ENCODE measurements at regions not wholly inside any gene's neighbourhood (a gene's known extent, or its start where the extent isn't known, plus 50 kb on each side); places are given as distances from the start of the nearest gene placed in this dataset.

DNA sequence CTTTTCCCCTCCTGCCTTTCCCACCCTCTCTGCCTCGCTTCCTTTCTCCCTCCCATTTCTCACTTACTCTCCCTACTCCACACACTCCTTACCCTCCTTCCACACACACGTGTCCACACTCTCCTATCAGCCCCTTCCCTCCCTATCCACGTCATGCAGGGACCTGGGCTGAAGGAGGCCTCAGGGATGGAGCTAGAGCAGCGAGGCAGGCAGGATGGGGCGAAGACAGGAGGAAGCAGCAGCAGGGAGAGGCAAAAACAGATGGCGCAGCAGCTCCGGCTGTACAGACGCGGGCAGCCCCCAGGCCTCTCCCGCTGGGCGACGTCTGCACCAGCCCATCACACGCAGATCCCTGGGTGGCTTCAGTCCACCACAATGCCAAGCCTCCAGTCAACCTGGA is 97.9 kb downstream of the SPATA19 start:
- Histone ChIP-seq H3K36me3 (ENCODE audit: control insufficient read depth in 2 of 2, insufficient read depth in 2 of 2, low read length in 1 of 2) (no peaks in the 10 kb centered on the region), H3K27ac (ENCODE audit: low read depth in 2 of 2, low read length in 1 of 2) (no peak overlapping the region), H3K27me3 (ENCODE audit: control insufficient read depth in 1 of 2, insufficient read depth in 2 of 2, low read length in 2 of 2) (no peaks in the 10 kb centered on the region), H3K9me3 (ENCODE audit: control insufficient read depth in 2 of 2, insufficient read depth in 1 of 2, low read depth in 1 of 2, low read length in 1 of 2) (peaks cover 0 to 4% of the 10 kb centered on the region in 2 donors), H3K4me1 (ENCODE audit: control insufficient read depth in 2 of 2, insufficient read depth in 2 of 2, low read length in 1 of 2) (no peaks in the 10 kb centered on the region), H3K4me3 (ENCODE audit: low read depth in 1 of 2, low read length in 2 of 2) (no peak overlapping the region)
- WGBS, 2 donors: 80 to 82% methylated on average over 13 of the region's 13 CpGs

DNA sequence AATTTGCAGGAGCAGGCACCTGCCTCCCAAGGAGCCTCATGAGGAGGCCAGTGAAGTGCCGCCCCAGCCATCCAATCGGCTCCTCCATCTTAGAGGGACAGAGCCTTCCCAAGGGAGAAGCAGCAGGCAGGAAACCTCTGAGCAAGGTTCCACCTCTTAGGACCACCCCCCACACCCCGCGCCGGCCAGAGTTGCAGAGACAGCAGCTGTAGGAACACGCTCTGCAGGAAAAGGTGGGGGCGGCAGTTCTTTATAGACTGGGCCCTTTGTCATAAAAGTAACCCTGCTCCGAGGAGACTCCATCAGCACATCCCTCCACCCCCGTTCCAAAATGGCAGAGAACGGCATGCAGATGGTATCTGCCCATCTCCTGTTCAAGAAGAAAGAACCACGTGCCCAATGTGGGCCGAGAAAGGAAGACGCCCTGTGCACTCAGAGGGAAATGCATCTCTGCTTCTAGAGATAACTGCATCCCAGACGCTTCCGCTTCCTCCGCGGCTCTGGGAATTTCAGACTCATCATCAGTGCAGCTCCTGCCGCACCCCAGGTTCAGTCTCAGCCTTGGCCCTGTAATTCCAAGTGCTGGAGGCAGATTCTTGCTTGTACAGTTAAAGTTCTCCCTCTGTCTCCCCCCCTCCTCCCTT is 98.5 kb downstream of the SPATA19 start:
- no peak overlapping the region for H3K4me3 ChIP-seq (ENCODE audit: low read depth in 1 of 2, low read length in 2 of 2)
- H3K36me3 ChIP-seq (ENCODE audit: control insufficient read depth in 2 of 2, insufficient read depth in 2 of 2, low read length in 1 of 2): no peaks in the 10 kb centered on the region
- 72 to 75% methylated on average over 18 of the region's 18 CpGs for WGBS, 2 donors
- no peaks in the 10 kb centered on the region for H3K27me3 ChIP-seq (ENCODE audit: control insufficient read depth in 1 of 2, insufficient read depth in 2 of 2, low read length in 2 of 2)
- no peaks in the 10 kb centered on the region for H3K4me1 ChIP-seq (ENCODE audit: control insufficient read depth in 2 of 2, insufficient read depth in 2 of 2, low read length in 1 of 2)
- H3K9me3 ChIP-seq (ENCODE audit: control insufficient read depth in 2 of 2, insufficient read depth in 1 of 2, low read depth in 1 of 2, low read length in 1 of 2): peaks cover 0 to 4% of the 10 kb centered on the region in 2 donors
- no peak overlapping the region for H3K27ac ChIP-seq (ENCODE audit: low read depth in 2 of 2, low read length in 1 of 2)

DNA sequence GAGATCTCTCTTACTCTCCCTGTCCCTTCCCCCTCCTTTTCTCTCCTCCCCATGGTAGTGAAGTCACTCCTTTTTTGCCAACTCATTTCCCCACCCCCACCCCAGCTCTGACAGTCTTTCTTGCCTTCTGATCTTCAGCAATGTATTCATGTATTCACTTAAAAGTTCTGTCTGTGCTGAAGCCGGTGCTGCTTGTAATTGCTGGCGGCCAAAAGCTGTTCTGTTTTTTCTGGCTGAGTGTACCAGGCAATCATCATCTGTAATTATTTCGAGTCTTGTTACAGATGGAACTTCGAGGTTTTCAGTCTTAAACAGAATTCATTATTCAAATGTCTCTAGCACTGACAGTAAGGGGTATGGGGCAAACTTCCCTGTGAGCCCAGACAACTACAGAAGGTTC is 99.5 kb downstream of the SPATA19 start:
- Histone ChIP-seq H3K4me1 (ENCODE audit: control insufficient read depth in 2 of 2, insufficient read depth in 2 of 2, low read length in 1 of 2) (no peaks in the 10 kb centered on the region), H3K27me3 (ENCODE audit: control insufficient read depth in 1 of 2, insufficient read depth in 2 of 2, low read length in 2 of 2) (no peaks in the 10 kb centered on the region), H3K4me3 (ENCODE audit: low read depth in 1 of 2, low read length in 2 of 2) (no peak overlapping the region), H3K36me3 (ENCODE audit: control insufficient read depth in 2 of 2, insufficient read depth in 2 of 2, low read length in 1 of 2) (no peaks in the 10 kb centered on the region), H3K9me3 (ENCODE audit: control insufficient read depth in 2 of 2, insufficient read depth in 1 of 2, low read depth in 1 of 2, low read length in 1 of 2) (peaks cover 0 to 4% of the 10 kb centered on the region in 2 donors), H3K27ac (ENCODE audit: low read depth in 2 of 2, low read length in 1 of 2) (no peak overlapping the region)
- 55 to 63% methylated on average over 4 of the region's 4 CpGs for WGBS, 2 donors

- H3K4me1 ChIP-seq (ENCODE audit: control insufficient read depth in 2 of 2, insufficient read depth in 2 of 2, low read length in 1 of 2): no peaks in the 10 kb centered on the region
- H3K27ac ChIP-seq (ENCODE audit: low read depth in 2 of 2, low read length in 1 of 2): no peak overlapping the region
- no peaks in the 10 kb centered on the region for H3K27me3 ChIP-seq (ENCODE audit: control insufficient read depth in 1 of 2, insufficient read depth in 2 of 2, low read length in 2 of 2)
- H3K36me3 ChIP-seq (ENCODE audit: control insufficient read depth in 2 of 2, insufficient read depth in 2 of 2, low read length in 1 of 2): no peaks in the 10 kb centered on the region
- no peak overlapping the region for H3K4me3 ChIP-seq (ENCODE audit: low read depth in 1 of 2, low read length in 2 of 2)
- WGBS, 2 donors: 71 to 83% methylated on average over 3 of the region's 3 CpGs
- peaks cover 0 to 3% of the 10 kb centered on the region in 2 donors for H3K9me3 ChIP-seq (ENCODE audit: control insufficient read depth in 2 of 2, insufficient read depth in 1 of 2, low read depth in 1 of 2, low read length in 1 of 2)
Measured at GRCh38 chr11:133742353-133742752, 103.0 kb downstream of the SPATA19 start.

DNA sequence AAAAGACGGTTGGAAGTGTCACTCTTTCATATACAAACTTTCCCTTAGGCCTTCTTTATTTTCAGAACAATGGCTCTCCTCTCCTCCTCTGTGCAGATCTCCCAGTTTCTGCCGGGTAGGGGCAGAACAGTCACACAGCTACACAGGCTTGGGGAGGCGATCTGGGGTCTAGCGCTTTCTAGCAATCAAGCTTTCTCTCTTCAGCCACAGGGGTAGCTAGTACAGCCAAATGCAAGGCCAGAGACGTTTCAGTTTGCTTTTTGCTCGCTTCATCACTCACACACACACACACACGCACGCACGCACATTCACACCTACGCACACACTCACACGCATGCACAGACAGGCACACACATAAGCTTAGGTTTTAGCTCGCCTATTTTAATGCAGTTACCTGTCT is 104.3 kb downstream of the SPATA19 start:
- no peak overlapping the region for H3K27ac ChIP-seq (ENCODE audit: low read depth in 2 of 2, low read length in 1 of 2)
- H3K9me3 ChIP-seq (ENCODE audit: control insufficient read depth in 2 of 2, insufficient read depth in 1 of 2, low read depth in 1 of 2, low read length in 1 of 2): peaks cover 0 to 3% of the 10 kb centered on the region in 2 donors
- no peaks in the 10 kb centered on the region for H3K4me1 ChIP-seq (ENCODE audit: control insufficient read depth in 2 of 2, insufficient read depth in 2 of 2, low read length in 1 of 2)
- H3K4me3 ChIP-seq (ENCODE audit: low read depth in 1 of 2, low read length in 2 of 2): no peak overlapping the region
- no peaks in the 10 kb centered on the region for H3K27me3 ChIP-seq (ENCODE audit: control insufficient read depth in 1 of 2, insufficient read depth in 2 of 2, low read length in 2 of 2)
- 58 to 61% methylated on average over 12 of the region's 12 CpGs for whole genome bisulfite sequencing, 2 donors
- no peaks in the 10 kb centered on the region for H3K36me3 ChIP-seq (ENCODE audit: control insufficient read depth in 2 of 2, insufficient read depth in 2 of 2, low read length in 1 of 2)

DNA sequence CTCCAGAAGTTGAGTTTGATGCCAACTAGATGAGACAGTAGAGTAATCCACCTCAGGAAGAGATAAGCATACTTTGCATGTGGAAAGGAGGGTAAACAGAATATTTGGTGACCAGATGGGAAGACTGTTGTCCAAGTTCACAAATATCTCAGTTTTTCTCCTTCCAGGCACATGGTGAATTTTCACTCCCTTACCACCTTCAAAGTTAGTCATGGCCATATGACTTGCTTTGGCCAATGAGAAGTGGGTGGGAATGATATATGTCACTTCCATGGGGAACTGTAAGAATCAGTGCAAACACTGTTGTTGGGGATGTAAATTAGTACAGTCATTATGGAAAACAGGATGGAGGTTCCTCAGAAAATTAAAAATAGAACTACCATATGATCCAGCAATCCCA is 105.8 kb downstream of the SPATA19 start:
- Histone ChIP-seq H3K4me1 (ENCODE audit: control insufficient read depth in 2 of 2, insufficient read depth in 2 of 2, low read length in 1 of 2) (no peaks in the 10 kb centered on the region), H3K4me3 (ENCODE audit: low read depth in 1 of 2, low read length in 2 of 2) (no peak overlapping the region), H3K27me3 (ENCODE audit: control insufficient read depth in 1 of 2, insufficient read depth in 2 of 2, low read length in 2 of 2) (no peaks in the 10 kb centered on the region), H3K27ac (ENCODE audit: low read depth in 2 of 2, low read length in 1 of 2) (no peak overlapping the region), H3K9me3 (ENCODE audit: control insufficient read depth in 2 of 2, insufficient read depth in 1 of 2, low read depth in 1 of 2, low read length in 1 of 2) (peaks cover 0 to 3% of the 10 kb centered on the region in 2 donors), H3K36me3 (ENCODE audit: control insufficient read depth in 2 of 2, insufficient read depth in 2 of 2, low read length in 1 of 2) (no peaks in the 10 kb centered on the region)

DNA sequence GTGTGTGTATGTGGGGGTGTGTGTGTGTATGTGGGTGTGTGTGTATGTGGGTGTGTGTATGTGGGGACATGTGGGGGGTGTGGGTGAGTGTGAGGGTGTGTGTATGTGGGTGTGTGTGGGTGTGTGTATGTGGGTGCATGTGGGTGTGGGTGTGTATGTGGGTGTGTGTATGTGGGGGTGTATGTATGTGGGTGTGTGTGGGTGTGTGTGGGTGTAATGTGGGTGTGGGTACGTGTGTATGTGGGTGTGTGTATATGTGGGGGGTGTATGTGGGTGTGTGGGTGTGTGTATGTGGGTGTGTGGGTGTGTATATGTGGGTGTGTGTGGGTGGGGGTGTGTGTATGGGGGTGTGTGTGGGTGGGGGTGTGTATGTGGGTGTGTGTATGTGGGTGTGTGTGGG is 106.7 kb downstream of the SPATA19 start:
- H3K4me1 ChIP-seq (ENCODE audit: control insufficient read depth in 2 of 2, insufficient read depth in 2 of 2, low read length in 1 of 2): no peaks in the 10 kb centered on the region
- no peak overlapping the region for H3K27ac ChIP-seq (ENCODE audit: low read depth in 2 of 2, low read length in 1 of 2)
- H3K4me3 ChIP-seq (ENCODE audit: low read depth in 1 of 2, low read length in 2 of 2): no peak overlapping the region
- H3K9me3 ChIP-seq (ENCODE audit: control insufficient read depth in 2 of 2, insufficient read depth in 1 of 2, low read depth in 1 of 2, low read length in 1 of 2): peaks cover 0 to 3% of the 10 kb centered on the region in 2 donors
- H3K36me3 ChIP-seq (ENCODE audit: control insufficient read depth in 2 of 2, insufficient read depth in 2 of 2, low read length in 1 of 2): no peaks in the 10 kb centered on the region
- no peaks in the 10 kb centered on the region for H3K27me3 ChIP-seq (ENCODE audit: control insufficient read depth in 1 of 2, insufficient read depth in 2 of 2, low read length in 2 of 2)
- WGBS, 2 donors: 71 to 83% methylated on average over 1 of the region's 1 CpG

DNA sequence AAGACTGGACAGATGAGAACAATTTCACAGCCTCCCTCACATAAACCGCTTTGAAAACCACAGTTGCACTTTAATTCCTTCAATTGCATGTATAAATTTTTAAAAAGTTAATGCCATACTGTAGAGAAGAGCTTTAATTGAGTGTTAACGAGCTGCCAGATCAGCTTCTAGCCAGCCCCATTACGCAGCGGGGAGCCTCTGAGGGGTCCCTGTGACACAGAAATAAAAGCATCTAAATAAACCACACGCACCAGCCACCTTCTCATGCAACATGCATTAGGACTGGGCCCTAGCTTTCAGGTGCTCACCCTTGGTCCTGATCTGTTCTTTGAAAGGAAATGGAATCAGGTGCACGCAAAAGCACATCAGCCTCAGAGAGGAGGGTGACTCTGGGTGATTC is 111.7 kb downstream of the SPATA19 start:
- Histone ChIP-seq H3K27me3 (ENCODE audit: control insufficient read depth in 1 of 2, insufficient read depth in 2 of 2, low read length in 2 of 2) (no peaks in the 10 kb centered on the region), H3K36me3 (ENCODE audit: control insufficient read depth in 2 of 2, insufficient read depth in 2 of 2, low read length in 1 of 2) (no peaks in the 10 kb centered on the region), H3K4me3 (ENCODE audit: low read depth in 1 of 2, low read length in 2 of 2) (no peak overlapping the region), H3K9me3 (ENCODE audit: control insufficient read depth in 2 of 2, insufficient read depth in 1 of 2, low read depth in 1 of 2, low read length in 1 of 2) (peaks cover 0 to 4% of the 10 kb centered on the region in 2 donors), H3K4me1 (ENCODE audit: control insufficient read depth in 2 of 2, insufficient read depth in 2 of 2, low read length in 1 of 2) (no peaks in the 10 kb centered on the region), H3K27ac (ENCODE audit: low read depth in 2 of 2, low read length in 1 of 2) (no peak overlapping the region)
- WGBS, 2 donors: 78 to 82% methylated on average over 6 of the region's 6 CpGs

DNA sequence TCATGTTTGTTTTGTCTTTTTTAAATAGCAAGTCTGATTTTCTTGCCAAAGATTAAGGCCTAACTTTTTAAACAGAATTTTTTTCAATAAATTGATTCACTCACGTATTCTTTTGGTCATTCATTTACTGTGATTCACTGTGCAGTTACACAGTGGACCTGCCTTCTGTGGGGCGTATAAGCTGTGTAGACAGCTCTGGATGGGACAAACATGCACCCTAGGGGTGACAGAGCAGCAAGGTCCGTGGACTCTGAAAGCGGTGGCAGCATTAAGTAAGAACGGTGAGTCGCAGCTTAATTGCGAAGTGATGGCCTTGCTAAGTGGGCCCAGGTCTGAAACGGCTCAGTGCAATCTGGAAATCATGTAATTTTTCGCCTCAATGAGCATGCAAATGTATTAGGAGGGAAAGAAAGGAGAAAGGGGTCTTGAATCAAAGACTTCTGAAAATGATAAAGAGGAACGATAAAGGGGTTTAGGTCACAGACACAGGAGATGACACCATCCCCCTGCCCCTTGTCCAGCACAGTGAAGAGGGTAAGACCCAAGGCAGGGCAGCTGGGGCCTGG is 113.1 kb downstream of the SPATA19 start:
- 76 to 85% methylated on average over 10 of the region's 10 CpGs for WGBS, 2 donors
- Histone ChIP-seq H3K36me3 (ENCODE audit: control insufficient read depth in 2 of 2, insufficient read depth in 2 of 2, low read length in 1 of 2) (no peaks in the 10 kb centered on the region), H3K27me3 (ENCODE audit: control insufficient read depth in 1 of 2, insufficient read depth in 2 of 2, low read length in 2 of 2) (no peaks in the 10 kb centered on the region), H3K9me3 (ENCODE audit: control insufficient read depth in 2 of 2, insufficient read depth in 1 of 2, low read depth in 1 of 2, low read length in 1 of 2) (peaks cover 0 to 2% of the 10 kb centered on the region in 2 donors), H3K4me1 (ENCODE audit: control insufficient read depth in 2 of 2, insufficient read depth in 2 of 2, low read length in 1 of 2) (no peaks in the 10 kb centered on the region), H3K4me3 (ENCODE audit: low read depth in 1 of 2, low read length in 2 of 2) (no peak overlapping the region), H3K27ac (ENCODE audit: low read depth in 2 of 2, low read length in 1 of 2) (no peak overlapping the region)

DNA sequence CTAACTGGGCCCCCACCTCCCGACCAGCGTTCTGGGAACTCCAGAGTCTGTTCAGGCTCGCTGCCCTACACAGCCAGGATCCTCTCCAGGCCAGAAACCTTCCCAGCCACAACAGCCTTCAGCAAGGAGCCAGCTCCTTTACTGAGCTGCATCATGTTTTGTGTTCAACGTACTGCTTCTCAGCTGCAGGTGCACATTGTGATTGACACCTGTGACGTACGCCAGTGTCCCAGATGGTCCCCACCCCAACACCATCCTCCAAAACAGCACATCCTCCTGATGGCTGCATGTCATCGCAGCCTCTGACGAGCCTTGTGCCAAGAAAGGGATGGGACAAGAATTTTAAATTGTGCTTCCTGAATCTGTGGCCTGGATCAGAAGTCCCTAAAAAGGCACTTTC is 117.5 kb downstream of the SPATA19 start:
- no peaks in the 10 kb centered on the region for H3K36me3 ChIP-seq (ENCODE audit: control insufficient read depth in 2 of 2, insufficient read depth in 2 of 2, low read length in 1 of 2)
- no peak overlapping the region for H3K4me3 ChIP-seq (ENCODE audit: low read depth in 1 of 2, low read length in 2 of 2)
- H3K9me3 ChIP-seq (ENCODE audit: control insufficient read depth in 2 of 2, insufficient read depth in 1 of 2, low read depth in 1 of 2, low read length in 1 of 2): peaks cover 0 to 2% of the 10 kb centered on the region in 2 donors
- H3K27ac ChIP-seq (ENCODE audit: low read depth in 2 of 2, low read length in 1 of 2): no peak overlapping the region
- H3K27me3 ChIP-seq (ENCODE audit: control insufficient read depth in 1 of 2, insufficient read depth in 2 of 2, low read length in 2 of 2): no peaks in the 10 kb centered on the region
- 78 to 83% methylated on average over 8 of the region's 8 CpGs for WGBS, 2 donors
- no peaks in the 10 kb centered on the region for H3K4me1 ChIP-seq (ENCODE audit: control insufficient read depth in 2 of 2, insufficient read depth in 2 of 2, low read length in 1 of 2)

All from esophagus (tissue), 2 donors.